HepG2 (cell line): ENCODE measurements at regions not wholly inside any gene's neighbourhood (a gene's known extent, or its start where the extent isn't known, plus 50 kb on each side); places are given as distances from the start of the nearest gene placed in this dataset.

ENCODE experiments used
- ATAC-seq: fragments of 200-7000 bp; cut with Tn5 transposase; 3 replicates; pipeline ENCODE4 v1.9.1; 2020; ENCODE audit warnings: mild to moderate bottlenecking, moderate library complexity
- BruUV-seq: library from RNA; stranded (reverse); fragments of 400-500 nt; replicated peaks from 2 replicates; lab custom pipeline; 2021; lab: Mats Ljungman, UMichigan
- CTCF ChIA-PET: fragments of 300-600 bp; formaldehyde crosslinking; extraction: SDS; loops from one replicate; lab custom pipeline; 2021; ENCODE audit warnings: low total read pairs, inconsistent platforms, low intra/inter-chr PET ratio; lab: Yijun Ruan, JAX
- POLR2A ChIA-PET: fragments of 350-600 bp; sonication (Branson Sonifier 250); formaldehyde crosslinking; loops from one replicate; lab custom pipeline; 2020; ENCODE audit warnings: antibody characterized with exemption, inconsistent platforms; lab: Yijun Ruan, JAX
- DNase-seq: peaks from one replicate; pipeline ENCODE4 v3.0.0-alpha.2; 2015; ENCODE audit warnings: low spot score
- FAIRE-seq: peaks from 3 replicates; lab custom pipeline; 2011; peaks lifted over from hg19 to GRCh38; lab: Jason Lieb, UNC
- H2AFZ ChIP-seq: one replicate; pipeline ENCODE4 v1.6.1; 2011; ENCODE audit warnings: low read length, inconsistent platforms
- H3K27ac ChIP-seq: fragments of 300-600 bp; 3 replicates; pipeline ENCODE4 v1.8.0; 2011; ENCODE audit warnings: mixed run types, mild to moderate bottlenecking, mixed read lengths, low read length, inconsistent platforms; ENCODE audit not compliant: insufficient read depth; ENCODE audit errors: extremely low read length
- H3K27me3 ChIP-seq, 2 experiments: fragments of 200-600 bp in 1 of 2; 2 replicates in 1 of 2; 3 replicates in 1 of 2; pipeline versions ENCODE4 v1.6.0 to v1.8.0; 2011; ENCODE audit warnings: low read length in 2 of 2, mild to moderate bottlenecking in 2 of 2, moderate library complexity in 2 of 2, inconsistent platforms in 1 of 2; ENCODE audit not compliant: insufficient read depth in 2 of 2, control insufficient read depth in 1 of 2
- H3K36me3 ChIP-seq, 2 experiments: fragments of 200-600 bp in 1 of 2; replicated peaks in 1 of 2; 2 replicates in 1 of 2; 3 replicates in 1 of 2; pipeline versions ENCODE4 v1.5.1 to v1.8.0; 2011; ENCODE audit warnings: low read length in 2 of 2, inconsistent platforms in 1 of 2; ENCODE audit not compliant: insufficient read depth in 2 of 2, control insufficient read depth in 1 of 2
- H3K4me1 ChIP-seq: 2 replicates; pipeline ENCODE4 v1.5.1; 2012; ENCODE audit warnings: low read length, inconsistent platforms; ENCODE audit not compliant: insufficient read depth
- H3K4me2 ChIP-seq: 2 replicates; pipeline ENCODE4 v1.6.0; 2011; ENCODE audit warnings: low read depth, low read length, inconsistent platforms
- H3K4me3 ChIP-seq, 3 experiments: fragments of 200-600 bp in 1 of 3; sonication (generic), shearing (Covaris generic) in 1 of 3; replicated peaks in 1 of 3; 2 replicates each; pipeline ENCODE4 v1.5.1; 2011 to 2016; ENCODE audit warnings: low read length in 3 of 3, inconsistent platforms in 2 of 3, low read depth in 2 of 3, mild to moderate bottlenecking in 2 of 3, control low read depth in 1 of 3, mixed read lengths in 1 of 3; ENCODE audit not compliant: insufficient read depth in 1 of 3
- H3K79me2 ChIP-seq: one replicate; pipeline ENCODE4 v1.6.1; 2011; ENCODE audit warnings: low read length, inconsistent platforms; ENCODE audit not compliant: insufficient read depth
- H3K9ac ChIP-seq: 2 replicates; pipeline ENCODE4 v1.6.0; 2011; ENCODE audit warnings: mild to moderate bottlenecking, low read depth, low read length, inconsistent platforms; ENCODE audit not compliant: insufficient read depth
- H3K9me3 ChIP-seq: 2 replicates; pipeline ENCODE4 v1.5.1; 2012; ENCODE audit warnings: mild to moderate bottlenecking, low read length
- H4K20me1 ChIP-seq: 2 replicates; pipeline ENCODE4 v1.6.0; 2011; ENCODE audit warnings: inconsistent platforms, mild to moderate bottlenecking, low read length, moderate library complexity; ENCODE audit not compliant: insufficient read depth
- ARID5B ChIP-seq: IDR thresholded peaks from 2 replicates; pipeline ENCODE4 v1.4.0; 2020; ENCODE audit warnings: mild to moderate bottlenecking, missing genetic modification reagents
- CHD2 ChIP-seq: IDR thresholded peaks from 2 replicates; pipeline ENCODE4 v1.6.1; 2011; ENCODE audit warnings: low read depth, low read length, improper control_type of control experiment
- IRX3 ChIP-seq: sonication (generic); formaldehyde crosslinking; IDR thresholded peaks from 2 replicates; pipeline ENCODE4 v1.8.1; 2023; ENCODE audit warnings: mild to moderate bottlenecking, low read depth, missing genetic modification reagents, borderline replicate concordance
- KLF12 ChIP-seq: sonication (generic); formaldehyde crosslinking; IDR thresholded peaks from 2 replicates; pipeline ENCODE4 v1.4.0; 2020; ENCODE audit warnings: missing genetic modification reagents, borderline replicate concordance
- KMT2A ChIP-seq: sonication (generic); formaldehyde crosslinking; IDR thresholded peaks from 2 replicates; pipeline ENCODE4 v1.4.0; 2020; ENCODE audit warnings: missing genetic modification reagents
- SIN3A ChIP-seq: IDR thresholded peaks from 2 replicates; pipeline ENCODE4 v1.6.1; 2011; ENCODE audit warnings: low read depth, mild to moderate bottlenecking, control low read depth, low read length, borderline replicate concordance
- ZNF10 ChIP-seq: sonication (generic); formaldehyde crosslinking; IDR thresholded peaks from 2 replicates; pipeline ENCODE4 v1.4.0; 2020; ENCODE audit warnings: mild to moderate bottlenecking, low read depth, missing genetic modification reagents, borderline replicate concordance
- ZNF121 ChIP-seq: sonication (generic); formaldehyde crosslinking; IDR thresholded peaks from 2 replicates; pipeline ENCODE4 v1.5.0; 2020; ENCODE audit warnings: mild to moderate bottlenecking, missing genetic modification reagents
- ZNF24 ChIP-seq: fragments of 450-650 bp; IDR thresholded peaks from 2 replicates; pipeline ENCODE4 v1.6.1; 2017; ENCODE audit warnings: antibody characterized with exemption, mild to moderate bottlenecking
- ZNF503 ChIP-seq: sonication (generic); formaldehyde crosslinking; IDR thresholded peaks from 2 replicates; pipeline ENCODE4 v1.4.0; 2020; ENCODE audit warnings: missing genetic modification reagents
- ZNF558 ChIP-seq: sonication (generic); formaldehyde crosslinking; IDR thresholded peaks from 2 replicates; pipeline ENCODE4 v1.9.0; 2022; ENCODE audit warnings: mild to moderate bottlenecking, missing genetic modification reagents, borderline replicate concordance
- WGBS: methylation state at CpG from one replicate; pipeline ENCODE4 v1.1.6; 2017; ENCODE audit warnings: low lambda C conversion rate; 5-methylcytosine and 5-hydroxymethylcytosine counted together
- in situ Hi-C: cut with HindIII; loops from 2 replicates; pipeline ENCODE4 v1.10.0; 2017; ENCODE audit warnings: low pct_unique_long_range_greater_than_20kb; ENCODE audit not compliant: extremely low pct_ligation_motif_present
- intact Hi-C: fragments of 100-400 bp; cut with micrococcal nuclease; formaldehyde crosslinking; loops from one replicate; pipeline ENCODE4 v1.10.0; 2022; ENCODE audit not compliant: unreplicated experiment
- TF ChIP-seq, protein P1 (sequence below): fragments of 450-650 bp; IDR thresholded peaks from 2 replicates; pipeline ENCODE4 v1.6.1; 2017; ENCODE audit warnings: mild to moderate bottlenecking
- TF ChIP-seq, protein P2 (sequence below): IDR thresholded peaks from 2 replicates; pipeline ENCODE4 v1.6.1; 2016; ENCODE audit warnings: low read depth
- TF ChIP-seq, protein P3 (sequence below): sonication (generic); formaldehyde crosslinking; IDR thresholded peaks from 2 replicates; pipeline ENCODE4 v1.4.0; 2020; ENCODE audit warnings: missing genetic modification reagents, borderline replicate concordance

DNA sequence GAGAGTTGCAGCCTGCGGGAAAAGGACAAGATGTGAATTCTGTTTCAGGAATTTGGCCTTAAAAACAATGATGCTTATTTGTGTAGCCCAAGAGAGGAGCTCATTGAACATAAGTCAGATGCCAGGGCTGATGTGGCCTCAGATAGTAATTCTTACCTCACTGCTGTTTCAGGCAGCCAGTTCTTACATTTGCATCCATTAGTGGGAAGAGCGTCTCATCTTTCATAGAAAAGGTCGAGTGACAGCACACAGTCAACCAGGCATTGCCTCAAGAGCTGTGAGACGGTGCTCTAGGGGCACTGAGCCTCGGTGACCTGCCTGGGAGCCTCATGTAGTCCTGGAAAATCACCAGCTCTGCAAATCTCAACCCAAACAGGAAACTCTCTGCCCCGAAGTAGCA lies 174.9 kb upstream of the FRG1 start:
- WGBS: 14% methylated on average over 4 of the region's 6 CpGs
- intact Hi-C loops (no loop called here), in situ Hi-C loops (no loop called here)
- no peak for ATAC-seq
- H3K36me3 ChIP-seq: no peaks in the 10 kb centered on the region
- ChIA-PET CTCF (no interaction called here), POLR2A (no interaction called here)
- no TSS peak for BruUV-seq
- no peak for DNase-seq
- H3K27me3 ChIP-seq: 0 out of 5 replicates have a peak, but pooled peaks cover 0 to 7% of the 10 kb centered on the region in 2 experiments
- no peaks in the 10 kb centered on the region for H3K4me1 ChIP-seq
- H3K79me2 ChIP-seq: no peaks in the 10 kb centered on the region
- H3K4me2 ChIP-seq: no peak overlapping the region
- H2AFZ ChIP-seq: no peak overlapping the region
- H3K27ac ChIP-seq: no peak overlapping the region
- no peaks in the 10 kb centered on the region for H3K9me3 ChIP-seq
- no peak overlapping the region for H3K4me3 ChIP-seq
- FAIRE-seq: no peak
- H3K9ac ChIP-seq: no peak overlapping the region
- H4K20me1 ChIP-seq: no peaks in the 10 kb centered on the region
- TF ChIP-seq SIN3A: no peak
- no peak for TF ChIP-seq ZNF121 (CRISPR knock-in tag)
- TF ChIP-seq, protein P1, sequence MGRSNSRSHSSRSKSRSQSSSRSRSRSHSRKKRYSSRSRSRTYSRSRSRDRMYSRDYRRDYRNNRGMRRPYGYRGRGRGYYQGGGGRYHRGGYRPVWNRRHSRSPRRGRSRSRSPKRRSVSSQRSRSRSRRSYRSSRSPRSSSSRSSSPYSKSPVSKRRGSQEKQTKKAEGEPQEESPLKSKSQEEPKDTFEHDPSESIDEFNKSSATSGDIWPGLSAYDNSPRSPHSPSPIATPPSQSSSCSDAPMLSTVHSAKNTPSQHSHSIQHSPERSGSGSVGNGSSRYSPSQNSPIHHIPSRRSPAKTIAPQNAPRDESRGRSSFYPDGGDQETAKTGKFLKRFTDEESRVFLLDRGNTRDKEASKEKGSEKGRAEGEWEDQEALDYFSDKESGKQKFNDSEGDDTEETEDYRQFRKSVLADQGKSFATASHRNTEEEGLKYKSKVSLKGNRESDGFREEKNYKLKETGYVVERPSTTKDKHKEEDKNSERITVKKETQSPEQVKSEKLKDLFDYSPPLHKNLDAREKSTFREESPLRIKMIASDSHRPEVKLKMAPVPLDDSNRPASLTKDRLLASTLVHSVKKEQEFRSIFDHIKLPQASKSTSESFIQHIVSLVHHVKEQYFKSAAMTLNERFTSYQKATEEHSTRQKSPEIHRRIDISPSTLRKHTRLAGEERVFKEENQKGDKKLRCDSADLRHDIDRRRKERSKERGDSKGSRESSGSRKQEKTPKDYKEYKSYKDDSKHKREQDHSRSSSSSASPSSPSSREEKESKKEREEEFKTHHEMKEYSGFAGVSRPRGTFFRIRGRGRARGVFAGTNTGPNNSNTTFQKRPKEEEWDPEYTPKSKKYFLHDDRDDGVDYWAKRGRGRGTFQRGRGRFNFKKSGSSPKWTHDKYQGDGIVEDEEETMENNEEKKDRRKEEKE: no peak
- no peak for TF ChIP-seq KMT2A (CRISPR knock-in tag)
- TF ChIP-seq KLF12 (CRISPR knock-in tag): no peak
- no peak for TF ChIP-seq ARID5B (CRISPR knock-in tag)
- TF ChIP-seq ZNF24: no peak
- no peak for TF ChIP-seq ZNF503 (CRISPR knock-in tag)
- no peak for TF ChIP-seq IRX3 (CRISPR knock-in tag)
- TF ChIP-seq, protein P2, sequence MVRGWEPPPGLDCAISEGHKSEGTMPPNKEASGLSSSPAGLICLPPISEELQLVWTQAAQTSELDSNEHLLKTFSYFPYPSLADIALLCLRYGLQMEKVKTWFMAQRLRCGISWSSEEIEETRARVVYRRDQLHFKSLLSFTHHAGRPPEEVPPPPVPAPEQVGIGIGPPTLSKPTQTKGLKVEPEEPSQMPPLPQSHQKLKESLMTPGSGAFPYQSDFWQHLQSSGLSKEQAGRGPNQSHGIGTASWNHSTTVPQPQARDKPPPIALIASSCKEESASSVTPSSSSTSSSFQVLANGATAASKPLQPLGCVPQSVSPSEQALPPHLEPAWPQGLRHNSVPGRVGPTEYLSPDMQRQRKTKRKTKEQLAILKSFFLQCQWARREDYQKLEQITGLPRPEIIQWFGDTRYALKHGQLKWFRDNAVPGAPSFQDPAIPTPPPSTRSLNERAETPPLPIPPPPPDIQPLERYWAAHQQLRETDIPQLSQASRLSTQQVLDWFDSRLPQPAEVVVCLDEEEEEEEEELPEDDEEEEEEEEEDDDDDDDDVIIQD (CRISPR knock-in tag): no peak
- TF ChIP-seq, protein P3, sequence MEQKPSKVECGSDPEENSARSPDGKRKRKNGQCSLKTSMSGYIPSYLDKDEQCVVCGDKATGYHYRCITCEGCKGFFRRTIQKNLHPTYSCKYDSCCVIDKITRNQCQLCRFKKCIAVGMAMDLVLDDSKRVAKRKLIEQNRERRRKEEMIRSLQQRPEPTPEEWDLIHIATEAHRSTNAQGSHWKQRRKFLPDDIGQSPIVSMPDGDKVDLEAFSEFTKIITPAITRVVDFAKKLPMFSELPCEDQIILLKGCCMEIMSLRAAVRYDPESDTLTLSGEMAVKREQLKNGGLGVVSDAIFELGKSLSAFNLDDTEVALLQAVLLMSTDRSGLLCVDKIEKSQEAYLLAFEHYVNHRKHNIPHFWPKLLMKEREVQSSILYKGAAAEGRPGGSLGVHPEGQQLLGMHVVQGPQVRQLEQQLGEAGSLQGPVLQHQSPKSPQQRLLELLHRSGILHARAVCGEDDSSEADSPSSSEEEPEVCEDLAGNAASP: no peak
- TF ChIP-seq CHD2: no peak
- no peak for TF ChIP-seq ZNF558 (CRISPR knock-in tag)
- TF ChIP-seq ZNF10 (CRISPR knock-in tag): no peak
